Spleen (tissue), 7 donors: ENCODE measurements at regions not wholly inside any gene's neighbourhood (a gene's known extent, or its start where the extent isn't known, plus 50 kb on each side); places are given as distances from the start of the nearest gene placed in this dataset.

Experiments used
- CTCF ChIP-seq, 11 experiments: fragments of 200-600 bp in 7 of 11; fragments of 450-650 bp in 4 of 11; sonication (generic) in 4 of 11; IDR thresholded peaks in 8 of 11; conservative IDR thresholded peaks in 3 of 11; 1 replicate in 7 of 11; 2 replicates in 4 of 11; pipeline versions ENCODE4 v1.4.0 to v1.8.0; 2016 to 2021; ENCODE audit warnings: antibody characterized with exemption in 11 of 11, inconsistent platforms in 4 of 11, mild to moderate bottlenecking in 1 of 11
- POLR2A ChIP-seq, 3 donors: fragments of 450-650 bp; IDR thresholded peaks; one replicate each; pipeline ENCODE4 v1.5.1; 2017; ENCODE audit warnings: antibody characterized with exemption in 3 of 3, mild to moderate bottlenecking in 1 of 3
- POLR2AphosphoS5 ChIP-seq, 3 donors: sonication (generic); formaldehyde crosslinking; IDR thresholded peaks; one replicate each; pipeline ENCODE4 v1.5.1; 2017; ENCODE audit warnings: antibody characterized with exemption in 3 of 3
- donor health status: DM: no; HTN: no; CAD: no; lungs with moderate emphysema.
- donor health status: DM: no; HTN: no; CAD: no.
- donor health status: DM: no; HTN: no; CAD: no.

- TF ChIP-seq CTCF (IDR thresholded peaks at IDR 0.05 in 8 of 11, conservative IDR thresholded peaks at IDR 0.05 in 3 of 11) (no peak), POLR2AphosphoS5 (IDR thresholded peaks at IDR 0.05) (no peak), POLR2A (IDR thresholded peaks at IDR 0.05) (no peak)
Measured at GRCh38 chr12:94059394-94060368, 88.7 kb upstream of the PLXNC1 start.
